ENCODE measurements at regions not wholly inside any gene's neighbourhood (a gene's known extent, or its start where the extent isn't known, plus 50 kb on each side); places are given as distances from the start of the nearest gene placed in this dataset.

DNA sequence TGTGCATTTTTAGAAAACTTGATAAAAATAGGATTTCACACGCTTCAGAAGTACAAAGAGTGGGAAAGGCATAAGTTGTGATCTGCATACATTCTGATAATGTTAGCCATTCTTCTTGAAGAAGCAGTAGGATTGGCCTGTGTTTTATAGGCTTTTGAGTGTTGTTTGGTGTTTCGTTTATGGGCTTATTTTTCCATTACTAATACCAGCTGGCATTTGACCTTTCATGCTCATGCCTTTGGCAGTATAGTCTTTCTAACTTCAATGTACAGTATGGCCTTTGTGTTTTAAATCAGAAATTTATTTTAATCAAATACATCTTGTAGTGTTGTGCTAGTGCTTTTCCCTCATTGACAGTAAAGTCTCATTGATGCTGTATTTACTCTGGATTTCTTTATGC is 51.5 kb upstream of the SLC4A4 start:
- DNase-seq: no peak

DNA sequence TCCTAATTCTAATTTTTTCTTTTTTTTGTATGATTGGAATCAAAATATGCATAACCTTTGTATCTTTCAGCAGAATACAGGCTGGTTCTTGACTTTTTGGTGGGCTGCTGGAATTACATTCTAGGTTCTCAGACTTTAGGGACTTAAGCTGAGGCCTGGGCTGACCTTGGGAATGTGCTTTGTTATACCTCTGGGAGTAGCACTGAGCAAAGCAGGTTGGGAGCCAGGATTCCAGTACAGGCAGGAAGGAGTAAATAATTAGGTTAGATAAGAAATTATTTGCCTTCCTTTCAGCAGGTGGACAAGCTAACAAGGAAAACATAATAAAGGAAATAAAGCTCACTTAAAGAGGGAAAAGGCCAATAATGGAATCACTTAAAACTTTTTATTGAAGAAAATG is 49.9 kb upstream of the SLC4A4 start:
- no peak for DNase-seq
